ENCODE measurements at regions not wholly inside any gene's neighbourhood (a gene's known extent, or its start where the extent isn't known, plus 50 kb on each side); places are given as distances from the start of the nearest gene placed in this dataset.

DNA sequence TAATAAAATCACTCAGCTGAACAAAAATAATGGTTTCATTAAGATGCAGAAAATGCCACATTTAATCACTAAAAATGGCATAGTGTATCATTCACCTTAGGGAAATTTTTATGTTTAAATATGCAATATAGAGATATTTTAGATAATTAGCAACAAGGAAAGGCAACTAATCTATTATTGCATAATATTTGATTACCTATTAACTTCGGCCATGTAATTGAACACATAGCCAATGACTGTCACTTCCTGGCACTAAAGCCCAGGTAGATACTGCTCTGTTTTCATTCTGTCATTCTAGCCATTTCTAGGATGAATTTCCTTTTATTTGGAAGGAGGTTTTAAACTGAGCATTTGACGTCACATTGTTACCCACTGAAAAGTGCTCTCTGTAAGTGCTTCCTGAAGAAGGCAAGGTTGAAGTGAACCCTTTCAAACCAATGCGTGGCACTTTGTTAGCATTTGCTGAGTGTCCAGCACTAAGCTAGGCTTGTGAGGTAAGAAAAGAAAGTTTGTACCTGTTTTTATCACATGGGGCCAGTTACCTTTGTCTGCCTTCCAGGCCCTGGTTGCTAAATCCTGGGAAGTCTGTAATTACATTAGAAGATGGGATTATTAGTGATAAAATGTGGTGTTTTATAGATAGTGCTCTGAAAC lies 67.8 kb upstream of the LSM6 start:
- TF ChIP-seq, protein P1, sequence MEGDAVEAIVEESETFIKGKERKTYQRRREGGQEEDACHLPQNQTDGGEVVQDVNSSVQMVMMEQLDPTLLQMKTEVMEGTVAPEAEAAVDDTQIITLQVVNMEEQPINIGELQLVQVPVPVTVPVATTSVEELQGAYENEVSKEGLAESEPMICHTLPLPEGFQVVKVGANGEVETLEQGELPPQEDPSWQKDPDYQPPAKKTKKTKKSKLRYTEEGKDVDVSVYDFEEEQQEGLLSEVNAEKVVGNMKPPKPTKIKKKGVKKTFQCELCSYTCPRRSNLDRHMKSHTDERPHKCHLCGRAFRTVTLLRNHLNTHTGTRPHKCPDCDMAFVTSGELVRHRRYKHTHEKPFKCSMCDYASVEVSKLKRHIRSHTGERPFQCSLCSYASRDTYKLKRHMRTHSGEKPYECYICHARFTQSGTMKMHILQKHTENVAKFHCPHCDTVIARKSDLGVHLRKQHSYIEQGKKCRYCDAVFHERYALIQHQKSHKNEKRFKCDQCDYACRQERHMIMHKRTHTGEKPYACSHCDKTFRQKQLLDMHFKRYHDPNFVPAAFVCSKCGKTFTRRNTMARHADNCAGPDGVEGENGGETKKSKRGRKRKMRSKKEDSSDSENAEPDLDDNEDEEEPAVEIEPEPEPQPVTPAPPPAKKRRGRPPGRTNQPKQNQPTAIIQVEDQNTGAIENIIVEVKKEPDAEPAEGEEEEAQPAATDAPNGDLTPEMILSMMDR (IDR thresholded peaks at IDR 0.05 in 4 of 5, conservative IDR thresholded peaks at IDR 0.05 in 1 of 5) = no peak
- TF ChIP-seq POLR2A (IDR thresholded peaks at IDR 0.05) = no peak
